Gastroesophageal sphincter (tissue), 4 donors: ENCODE measurements at regions not wholly inside any gene's neighbourhood (a gene's known extent, or its start where the extent isn't known, plus 50 kb on each side); places are given as distances from the start of the nearest gene placed in this dataset.

Experiments used
- ATAC-seq: fragments of 150-250 bp; one replicate; pipeline ENCODE4 v1.9.1; 2016; ENCODE audit warnings: mild to moderate bottlenecking, moderate library complexity
- H3K27ac ChIP-seq, 4 donors: fragments of 200-600 bp; sonication (generic) in 3 of 4; 1 replicate in 3 of 4; 2 replicates in 1 of 4; pipeline ENCODE4 v1.5.1; 2016 to 2019
- H3K27me3 ChIP-seq: fragments of 200-600 bp; sonication (generic); one replicate; pipeline ENCODE4 v1.5.1; 2019
- H3K36me3 ChIP-seq, 2 donors: fragments of 200-600 bp; sonication (generic); one replicate each; pipeline ENCODE4 v1.5.1; 2019; ENCODE audit warnings: control low read depth in 1 of 2
- H3K4me1 ChIP-seq, 3 donors: fragments of 200-600 bp; sonication (generic); 1 replicate in 2 of 3; 2 replicates in 1 of 3; pipeline ENCODE4 v1.5.1; 2016 to 2019; ENCODE audit warnings: control low read depth in 2 of 3
- H3K4me3 ChIP-seq, 2 donors: fragments of 200-600 bp; sonication (generic); one replicate each; pipeline ENCODE4 v1.5.1; 2019; ENCODE audit warnings: mild to moderate bottlenecking in 1 of 2, moderate library complexity in 1 of 2
- H3K9me3 ChIP-seq, 3 donors: fragments of 200-600 bp; sonication (generic); one replicate each; pipeline ENCODE4 v1.5.1; 2017 to 2019; ENCODE audit warnings: control low read depth in 2 of 3
- CTCF ChIP-seq, 4 experiments: fragments of 200-600 bp in 2 of 4; fragments of 450-650 bp in 2 of 4; sonication (generic) in 1 of 4; IDR thresholded peaks; one replicate each; pipeline ENCODE4 v1.5.1; 2017 to 2019; ENCODE audit warnings: antibody characterized with exemption in 4 of 4, mild to moderate bottlenecking in 2 of 4, moderate library complexity in 2 of 4
- EP300 ChIP-seq: sonication (generic); formaldehyde crosslinking; IDR thresholded peaks from one replicate; pipeline ENCODE4 v1.6.1; 2017; ENCODE audit warnings: antibody characterized with exemption, mild to moderate bottlenecking
- POLR2A ChIP-seq, 2 donors: fragments of 450-650 bp; IDR thresholded peaks; one replicate each; pipeline ENCODE4 v1.6.1; 2017; ENCODE audit warnings: antibody characterized with exemption in 2 of 2, mild to moderate bottlenecking in 2 of 2, moderate library complexity in 1 of 2
- POLR2AphosphoS5 ChIP-seq: sonication (generic); formaldehyde crosslinking; IDR thresholded peaks from one replicate; pipeline ENCODE4 v1.6.1; 2017; ENCODE audit warnings: antibody characterized with exemption
- WGBS, 2 donors: methylation state at CpG; one replicate each; pipeline ENCODE4 v1.1.5; 2018; ENCODE audit warnings: low coverage in 1 of 2; 5-methylcytosine and 5-hydroxymethylcytosine counted together

GRCh38 chr9:23586906-23587305, 239.1 kb downstream of the ELAVL2 start:
- 56 to 83% methylated on average over 1 of the region's 1 CpG for WGBS, 2 donors
- peaks cover 0 to 11% (median 2%) of the 10 kb centered on the region in 3 donors for H3K4me1 ChIP-seq
- no peaks in the 10 kb centered on the region for H3K9me3 ChIP-seq
- no peak overlapping the region for H3K4me3 ChIP-seq
- no peaks in the 10 kb centered on the region for H3K36me3 ChIP-seq
- no peak overlapping the region for H3K27ac ChIP-seq
- no peak for TF ChIP-seq CTCF (IDR thresholded peaks at IDR 0.05)
- no peaks in the 10 kb centered on the region for H3K27me3 ChIP-seq
- ATAC-seq: no peak

- Histone ChIP-seq H3K4me3 (no peak overlapping the region), H3K4me1 (peaks cover 0 to 11% (median 2%) of the 10 kb centered on the region in 3 donors), H3K9me3 (no peaks in the 10 kb centered on the region), H3K27ac (no peak overlapping the region), H3K27me3 (no peaks in the 10 kb centered on the region), H3K36me3 (no peaks in the 10 kb centered on the region)
- TF ChIP-seq POLR2A (IDR thresholded peaks at IDR 0.05) (no peak), POLR2AphosphoS5 (no peak), CTCF (IDR thresholded peaks at IDR 0.05) (no peak), EP300 (no peak)
- WGBS, 2 donors: 10 to 22% methylated on average over 3 of the region's 3 CpGs
- peak; percentile 25 for ATAC-seq
Observed at GRCh38 chr9:23587433-23587832, 238.6 kb downstream of the ELAVL2 start.

- no peak overlapping the region for H3K27ac ChIP-seq
- no peak for TF ChIP-seq EP300
- TF ChIP-seq CTCF (IDR thresholded peaks at IDR 0.05): no peak
- no peak for TF ChIP-seq POLR2AphosphoS5
- no peak for TF ChIP-seq POLR2A (IDR thresholded peaks at IDR 0.05)
- no peaks in the 10 kb centered on the region for H3K36me3 ChIP-seq
- WGBS, 2 donors: 87% methylated on average over 2 of the region's 2 CpGs; no CpG with 5 or more reads in 1 of the 2 donors
- no peak for ATAC-seq
- no peaks in the 10 kb centered on the region for H3K9me3 ChIP-seq
- peaks cover 0 to 11% (median 2%) of the 10 kb centered on the region in 3 donors for H3K4me1 ChIP-seq
- no peaks in the 10 kb centered on the region for H3K27me3 ChIP-seq
- no peak overlapping the region for H3K4me3 ChIP-seq
Observed at GRCh38 chr9:23587903-23588302, 238.1 kb downstream of the ELAVL2 start.

- ATAC-seq: no peak
- 50 to 51% methylated on average over 2 to 3 of the region's 3 CpGs for WGBS, 2 donors
- Histone ChIP-seq H3K36me3 (no peaks in the 10 kb centered on the region), H3K27ac (peak overlapping the region in 1 of 4 donors; percentile 7), H3K4me3 (peak overlapping the region; percentile 8 to 24), H3K4me1 (peaks cover 0 to 11% (median 2%) of the 10 kb centered on the region in 3 donors), H3K9me3 (no peaks in the 10 kb centered on the region), H3K27me3 (no peaks in the 10 kb centered on the region)
- TF ChIP-seq POLR2A (IDR thresholded peaks at IDR 0.05) (no peak), CTCF (IDR thresholded peaks at IDR 0.05) (no peak), POLR2AphosphoS5 (no peak), EP300 (no peak)
Observed at GRCh38 chr9:23590276-23591000, 235.6 kb downstream of the ELAVL2 start.

GRCh38 chr9:23594421-23594820, 231.6 kb downstream of the ELAVL2 start:
- Histone ChIP-seq H3K27me3 (no peaks in the 10 kb centered on the region), H3K36me3 (no peaks in the 10 kb centered on the region), H3K4me1 (peaks cover 0 to 2% (median 0%) of the 10 kb centered on the region in 3 donors), H3K27ac (no peak overlapping the region), H3K9me3 (no peaks in the 10 kb centered on the region), H3K4me3 (no peak overlapping the region)
- ATAC-seq: no peak
- TF ChIP-seq EP300 (no peak), POLR2A (IDR thresholded peaks at IDR 0.05) (no peak), CTCF (IDR thresholded peaks at IDR 0.05) (no peak), POLR2AphosphoS5 (no peak)
- whole genome bisulfite sequencing, 2 donors: 80 to 100% methylated on average over 1 of the region's 1 CpG
